ENCODE measurements at regions not wholly inside any gene's neighbourhood (a gene's known extent, or its start where the extent isn't known, plus 50 kb on each side); places are given as distances from the start of the nearest gene placed in this dataset.

DNA sequence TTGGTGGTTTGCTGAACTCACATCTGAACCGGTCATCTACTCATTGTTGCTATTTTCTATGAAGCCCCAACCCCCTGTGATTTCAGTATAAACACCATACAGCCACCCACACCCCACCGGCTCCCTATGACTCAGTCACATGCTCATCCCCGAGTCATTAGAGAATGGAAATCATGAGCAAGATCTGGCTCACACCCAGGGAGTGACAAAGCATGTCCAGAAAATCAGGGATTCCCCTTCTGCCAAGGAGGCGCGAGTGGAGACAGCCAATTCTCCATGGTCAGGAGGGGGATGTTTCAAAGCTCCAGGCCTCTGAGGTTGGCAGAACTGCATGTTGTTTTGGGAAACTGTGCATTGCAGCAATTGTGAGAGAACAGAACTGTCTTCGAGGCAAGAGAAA lies 657.5 kb upstream of the TBX3 start:
- no peak for DNase-seq

GRCh38 chr12:115338566-115339294 lies 654.8 kb upstream of the TBX3 start:
- DNase-seq, result no peak

DNA sequence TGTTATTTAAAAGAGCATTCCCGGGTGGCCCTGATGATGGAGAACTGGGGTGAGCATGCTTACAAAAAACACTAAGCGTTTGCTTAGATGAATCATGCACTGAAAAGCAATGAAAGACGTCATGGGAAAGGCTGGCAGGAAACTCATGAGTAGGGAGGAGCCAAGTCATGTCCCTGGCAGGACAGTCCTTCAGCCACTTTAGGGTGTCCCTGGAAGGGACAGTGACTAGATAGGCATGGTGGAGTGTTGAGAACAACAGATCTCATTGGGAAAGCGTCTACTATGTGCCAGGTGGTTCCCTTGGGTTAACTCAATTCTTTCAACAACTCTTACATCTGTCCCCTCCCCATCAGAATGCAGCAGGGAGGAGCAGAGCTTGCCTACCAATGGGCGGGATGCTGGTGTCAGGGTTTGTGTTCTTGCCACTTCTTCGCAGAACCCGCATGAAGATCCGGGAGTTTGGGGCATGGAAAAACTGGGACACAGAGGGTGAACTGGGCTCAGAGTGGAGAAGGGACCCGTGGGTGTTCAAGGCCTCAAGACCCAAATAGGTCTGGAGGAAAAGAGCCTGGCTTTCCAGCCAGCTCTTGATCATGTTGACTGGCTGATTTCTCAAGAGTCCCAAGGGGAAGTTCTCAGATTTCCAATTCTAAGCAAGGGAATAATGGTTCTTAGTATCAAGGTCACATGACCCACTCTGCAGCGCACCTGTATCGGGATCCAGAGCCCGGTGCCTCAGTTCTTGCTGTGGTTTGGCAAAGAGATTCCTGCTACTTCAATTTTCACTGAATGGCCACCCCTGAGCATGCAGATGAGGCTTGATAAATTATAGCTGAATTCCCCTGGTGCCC lies 653.9 kb upstream of the TBX3 start:
- no peak for DNase-seq

DNA sequence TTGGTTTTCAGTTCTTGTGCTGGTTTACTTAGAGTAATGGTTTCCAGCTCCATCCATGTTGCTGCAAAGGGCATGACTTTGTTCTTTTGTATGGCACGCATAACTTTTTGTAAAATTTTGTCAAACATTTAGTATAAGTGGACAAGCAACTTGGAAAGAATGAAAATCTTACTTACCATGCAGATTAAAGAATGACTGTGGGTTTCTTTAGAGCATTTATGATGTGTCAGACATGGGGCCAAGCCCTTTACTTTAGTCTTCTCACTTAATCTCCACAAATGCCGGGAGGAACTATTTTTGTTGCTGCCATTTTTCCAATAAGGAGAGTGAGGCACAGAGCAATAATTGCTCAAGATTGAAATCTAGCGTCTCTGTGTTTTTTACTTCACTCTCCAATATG lies 652.5 kb upstream of the TBX3 start:
- no peak for DNase-seq

GRCh38 chr12:115335594-115335993 lies 651.6 kb upstream of the TBX3 start:
- no peak for DNase-seq

- DNase-seq, result no peak
These were observed 651.1 kb upstream of the TBX3 start for GRCh38 chr12:115335048-115335447.

DNA sequence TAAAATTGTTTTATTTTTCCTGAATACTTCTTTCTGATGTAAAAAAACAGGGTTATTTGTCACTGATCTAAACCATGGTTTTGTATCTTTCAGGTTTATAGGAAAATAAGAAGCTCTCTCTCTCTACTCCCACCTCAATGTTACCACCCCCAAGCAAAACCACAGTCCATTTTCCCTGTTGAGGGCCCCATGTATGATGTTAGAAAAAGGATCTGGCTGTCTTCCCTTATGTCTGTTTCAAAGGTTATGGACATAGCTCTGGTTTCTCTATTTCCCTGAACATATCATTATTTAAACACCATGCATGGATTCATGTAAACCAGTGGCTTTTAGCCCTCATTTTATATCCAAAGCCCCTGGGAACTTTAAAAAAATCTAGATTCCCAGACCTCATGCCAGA lies 649.0 kb upstream of the TBX3 start:
- no peak for DNase-seq

DNA sequence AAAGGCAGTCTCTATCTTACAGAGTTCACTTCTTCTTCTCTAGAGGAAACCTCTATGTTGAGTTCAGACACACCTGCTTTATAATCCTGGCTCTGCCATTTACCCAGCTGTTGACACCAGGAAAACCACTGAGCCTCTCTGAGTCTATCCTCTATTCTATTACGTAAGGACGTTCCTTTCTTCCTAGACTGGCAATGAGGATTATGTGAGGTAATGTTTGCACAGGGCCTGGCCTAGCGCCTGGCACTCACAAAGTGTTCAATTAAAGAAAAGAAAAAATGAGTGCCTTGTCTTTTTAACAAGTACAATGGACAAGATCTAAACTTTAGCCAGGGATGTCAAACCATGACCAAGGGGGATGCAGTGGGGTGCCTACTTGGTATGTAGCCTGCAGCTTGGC lies 641.9 kb upstream of the TBX3 start:
- DNase-seq, result no peak

DNA sequence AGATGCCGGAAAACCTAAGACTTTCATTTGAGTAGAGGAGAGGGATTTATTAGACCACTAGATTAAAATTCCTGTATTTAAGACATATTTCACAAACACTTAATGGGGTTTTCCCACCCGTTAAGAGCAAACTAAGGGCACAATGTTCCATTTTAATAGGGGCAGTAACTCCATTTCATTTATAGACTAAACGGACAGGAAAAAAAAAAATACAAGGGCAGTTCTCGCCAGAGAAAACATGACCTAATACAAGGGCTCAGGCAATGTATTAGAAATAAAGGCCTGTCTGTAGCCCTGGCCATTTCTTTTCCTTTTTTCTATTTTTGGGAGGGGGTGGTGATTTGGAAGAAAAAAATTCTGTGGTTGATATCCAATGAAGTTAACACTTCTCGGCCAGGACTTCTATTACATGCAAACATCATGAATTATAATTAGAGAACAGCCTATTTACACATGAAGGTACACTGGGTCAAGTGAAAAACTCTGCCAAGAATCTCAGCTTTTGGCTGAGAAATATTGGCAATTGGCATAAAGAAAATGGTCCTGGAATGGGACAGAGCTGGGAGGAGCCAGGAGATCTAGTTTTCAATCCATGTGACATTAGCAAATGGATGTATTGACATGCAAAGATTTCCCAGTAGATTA lies 641.1 kb upstream of the TBX3 start:
- no peak for DNase-seq

- no peak for DNase-seq
These were observed 639.4 kb upstream of the TBX3 start for GRCh38 chr12:115323223-115323905.

DNA sequence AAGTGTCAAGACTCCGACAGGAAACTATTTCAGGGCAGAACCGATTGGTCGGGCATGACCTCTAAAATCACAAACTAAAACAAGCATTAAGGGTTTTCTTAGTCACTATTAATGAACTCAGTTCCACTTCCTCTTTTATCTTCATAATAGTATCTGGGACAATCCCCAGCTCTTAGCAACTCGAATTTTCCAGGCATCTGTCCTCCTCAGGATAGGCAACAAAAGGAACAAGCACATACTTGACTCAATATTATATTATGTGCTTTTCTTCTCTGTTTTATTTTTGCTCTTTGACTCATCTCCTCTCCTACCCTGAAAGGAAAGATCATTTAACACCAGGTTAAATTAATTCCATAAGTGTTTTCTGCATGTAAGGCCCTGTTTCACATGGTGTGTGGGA lies 638.3 kb upstream of the TBX3 start:
- DNase-seq, result no peak

DNA sequence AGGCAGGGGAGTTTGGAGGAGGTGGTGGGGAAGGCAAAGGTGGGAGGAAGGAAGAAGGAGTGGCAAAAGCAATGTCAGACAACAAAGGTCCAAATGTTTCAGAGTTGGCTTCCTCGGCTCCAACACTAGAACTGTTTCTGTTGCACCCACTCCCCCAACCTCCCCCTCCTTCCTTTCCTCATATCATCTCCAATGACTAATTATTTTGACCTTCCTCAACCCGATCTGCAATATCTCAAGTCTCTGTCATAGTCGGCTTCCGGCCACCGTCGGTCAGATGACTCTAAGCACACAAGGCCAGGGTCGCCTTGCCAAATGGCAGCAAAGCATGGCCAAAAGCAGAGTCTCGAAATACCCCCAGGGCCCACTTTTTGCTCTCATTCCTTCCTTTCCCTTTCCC lies 637.0 kb upstream of the TBX3 start:
- no peak for DNase-seq

GRCh38 chr12:115320451-115320850 lies 636.5 kb upstream of the TBX3 start:
- DNase-seq, result no peak

DNA sequence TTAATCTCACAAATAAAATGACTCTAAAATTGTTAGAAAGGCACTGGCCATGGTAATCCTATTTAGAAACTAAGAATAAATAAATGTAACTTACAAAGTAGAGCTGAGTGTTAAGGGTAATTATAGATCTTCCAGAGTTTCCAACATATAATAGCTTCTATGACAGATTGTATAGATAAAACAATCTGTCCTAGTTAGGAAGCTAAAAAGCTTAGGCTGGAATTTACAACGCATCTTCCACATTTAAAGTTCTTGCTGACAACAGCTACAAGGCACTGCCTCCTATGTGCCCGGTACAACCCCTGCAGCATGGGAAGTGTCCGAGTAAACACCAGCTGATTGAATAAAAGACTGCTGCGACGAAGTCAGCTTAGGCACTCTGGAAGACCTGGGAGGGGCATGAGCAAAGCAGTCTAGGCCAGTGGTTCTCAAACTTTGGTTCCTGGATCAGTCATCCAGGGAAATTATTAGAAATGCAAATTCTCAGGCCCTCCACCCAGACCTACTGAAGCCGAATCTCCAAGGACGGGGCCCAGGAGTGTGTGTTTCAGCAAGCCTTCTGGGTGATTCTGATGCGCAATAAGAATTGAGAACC lies 635.6 kb upstream of the TBX3 start:
- DNase-seq, result no peak

GRCh38 chr12:115313929-115314328 lies 630.0 kb upstream of the TBX3 start:
- no peak for DNase-seq

DNA sequence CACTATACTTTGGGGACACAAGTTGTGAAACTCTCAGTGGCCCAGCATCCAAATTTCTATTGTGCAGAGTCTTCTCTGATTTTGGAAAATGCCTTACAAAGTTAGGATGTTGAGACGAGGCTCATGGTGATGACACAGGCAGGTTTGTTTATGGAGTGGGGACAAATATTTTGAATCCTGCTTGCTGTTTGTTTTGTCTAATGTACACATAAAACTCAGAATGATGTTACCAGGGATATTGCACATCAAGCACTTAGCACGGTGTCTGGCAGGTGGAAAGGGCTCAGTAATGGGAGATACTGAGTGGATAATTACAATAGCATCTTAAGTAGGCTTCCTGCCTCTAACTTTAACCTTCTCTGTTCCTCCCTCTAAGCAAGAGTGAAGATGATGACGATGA lies 628.9 kb upstream of the TBX3 start:
- DNase-seq, result no peak

DNA sequence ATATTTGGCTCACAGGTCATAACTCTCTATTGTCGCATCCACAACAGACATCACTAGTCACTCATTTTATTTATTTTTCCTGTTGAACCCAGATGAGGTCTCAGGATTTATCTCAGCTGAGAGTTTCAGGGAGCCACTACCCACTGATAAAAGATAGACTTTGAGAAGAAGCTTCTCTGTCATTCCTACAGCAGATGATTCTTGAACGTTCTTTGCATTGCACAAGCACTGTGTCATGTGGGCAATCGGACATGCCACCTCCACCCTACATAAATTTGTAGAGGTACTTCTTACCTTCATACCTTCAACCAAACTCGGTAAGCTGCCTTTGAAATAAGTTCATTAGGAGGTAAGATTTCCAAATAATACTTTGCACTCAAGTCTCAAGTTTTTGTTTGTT lies 627.9 kb upstream of the TBX3 start:
- DNase-seq, result no peak

DNA sequence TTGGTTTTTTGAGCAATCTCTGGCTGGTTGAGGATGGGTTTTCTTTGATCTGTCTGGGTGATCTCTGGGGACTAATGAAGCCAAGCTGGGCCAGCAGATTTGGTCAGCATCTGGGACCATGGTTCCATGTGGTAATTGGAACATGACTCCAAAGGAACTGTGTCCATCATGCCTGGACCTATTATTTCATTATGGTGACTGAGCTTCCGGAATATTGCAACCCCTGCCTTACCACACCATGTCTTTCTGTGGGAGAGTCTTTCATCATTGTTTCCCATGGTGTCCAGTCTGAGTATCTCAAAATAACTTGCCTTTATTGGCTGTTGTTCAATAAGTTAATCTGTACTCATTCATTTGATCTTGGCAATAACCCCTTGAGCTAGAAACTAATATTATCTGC lies 624.9 kb upstream of the TBX3 start:
- DNase-seq, result no peak

DNA sequence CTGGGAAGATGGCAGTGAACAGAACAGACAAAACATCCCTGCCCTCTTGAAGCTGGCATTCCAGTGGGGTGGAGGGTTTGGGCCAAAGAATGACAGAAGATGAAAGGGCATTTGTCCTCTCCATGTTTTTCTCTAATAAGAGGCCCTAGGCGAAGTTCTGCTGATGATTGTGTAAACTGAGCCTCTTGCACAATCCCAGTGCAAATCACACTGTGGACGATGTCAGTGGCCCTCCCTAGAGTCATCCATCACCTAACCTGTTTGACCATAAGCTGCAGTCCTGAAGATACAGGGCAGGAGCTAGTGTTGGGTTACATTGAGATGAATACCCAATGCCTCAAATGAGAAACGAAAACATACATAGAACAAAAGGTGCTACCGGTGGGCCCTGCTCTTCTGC lies 622.4 kb upstream of the TBX3 start:
- no peak for DNase-seq

GRCh38 chr12:115305867-115306266 lies 621.9 kb upstream of the TBX3 start:
- DNase-seq, result no peak

DNA sequence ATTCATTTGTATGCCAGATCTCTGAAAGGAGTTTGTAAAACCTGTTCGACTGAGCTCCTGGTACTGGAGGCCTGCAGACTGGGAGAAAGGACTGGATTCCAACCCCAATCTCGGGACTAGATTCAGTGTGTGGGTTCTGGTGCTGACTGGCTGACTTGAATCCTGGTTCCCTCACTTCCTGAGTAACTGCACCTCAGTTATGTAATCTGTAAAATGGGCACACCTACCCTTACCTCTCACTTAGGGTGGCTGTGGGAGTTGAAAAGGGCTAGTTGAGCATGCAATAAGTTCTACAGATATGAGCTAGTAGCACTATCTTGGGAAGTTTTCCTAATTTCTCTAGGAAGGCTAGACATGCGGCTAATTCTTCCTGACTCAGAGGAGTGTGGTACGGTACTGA lies 621.3 kb upstream of the TBX3 start:
- no peak for DNase-seq

DNA sequence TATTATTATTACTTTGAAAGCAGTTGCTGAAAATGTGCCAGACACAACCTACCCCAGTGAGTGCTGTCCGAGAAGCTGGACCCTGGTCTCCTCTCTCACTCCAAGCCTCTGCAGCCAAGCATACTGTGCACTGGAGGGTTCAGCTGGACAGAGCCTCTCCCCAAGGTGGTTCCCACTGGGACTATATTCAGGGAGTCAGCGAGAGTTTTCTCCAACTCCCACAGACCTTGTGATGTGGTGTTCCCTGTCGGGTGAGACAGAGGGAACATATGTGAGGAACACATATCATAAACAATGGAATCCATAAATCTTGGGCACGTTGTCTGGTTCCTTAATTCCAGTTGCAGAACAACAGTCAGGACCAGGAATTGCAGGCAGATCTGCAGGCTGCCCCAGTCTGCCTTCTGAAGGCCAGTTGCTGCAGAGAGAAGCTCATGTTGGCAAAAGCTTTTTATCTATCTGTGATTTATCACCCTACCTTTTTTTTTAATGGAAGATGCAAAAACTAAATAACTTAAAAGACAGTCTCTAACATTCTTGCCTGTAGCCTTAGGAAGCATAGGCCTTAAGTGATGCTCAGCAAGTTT lies 619.8 kb upstream of the TBX3 start:
- no peak for DNase-seq

DNA sequence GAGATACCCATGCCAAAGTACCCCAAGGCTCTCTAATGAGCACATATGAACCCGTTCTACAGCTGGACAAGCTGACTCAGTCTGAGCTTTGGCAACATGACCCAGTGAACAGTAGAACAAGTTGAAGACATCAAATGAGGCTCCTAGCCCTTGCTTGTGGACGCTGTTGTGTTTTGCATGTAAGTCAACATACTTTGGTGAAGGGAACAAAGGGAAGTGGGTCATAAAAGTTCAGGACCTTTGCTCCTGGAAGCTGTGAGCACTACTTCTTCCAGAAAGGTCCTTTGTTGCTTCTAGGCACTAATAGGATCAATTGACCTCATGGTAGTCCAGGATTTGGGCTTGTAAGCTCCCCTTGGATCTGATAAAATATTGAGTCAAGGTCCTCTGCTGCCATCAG lies 613.5 kb upstream of the TBX3 start:
- no peak for DNase-seq

Measured in activated CD4-positive, alpha-beta T cell treated with anti-CD3 and anti-CD28 coated beads, Interleukin-2, amount 50 U/mL, for 16 hours (primary cell).